ENCODE measurements at regions not wholly inside any gene's neighbourhood (a gene's known extent, or its start where the extent isn't known, plus 50 kb on each side); places are given as distances from the start of the nearest gene placed in this dataset.

DNA sequence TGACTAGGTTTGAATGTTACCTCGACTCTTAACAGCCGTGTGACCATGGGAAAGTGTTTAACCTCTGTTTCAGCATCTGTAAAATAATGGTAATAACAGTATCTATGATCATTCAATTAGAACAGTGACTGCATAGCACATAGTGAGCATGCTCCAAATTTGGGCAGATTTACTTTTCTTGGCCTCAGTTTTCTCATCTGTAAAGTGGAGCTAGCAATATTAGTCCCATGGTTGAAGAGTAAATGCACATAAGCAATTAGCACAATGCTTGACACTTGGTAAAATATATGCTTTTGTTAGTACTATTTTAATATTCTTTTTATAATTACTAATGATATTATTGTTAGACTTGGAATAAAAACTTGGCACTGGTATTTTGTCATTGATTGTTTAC lies 66.4 kb upstream of the TANC1 start:
- Histone ChIP-seq H3K4me3 (ENCODE audit: low read depth, low read length) (no peak overlapping the region), H3K9me3 (ENCODE audit: control insufficient read depth, insufficient read depth, low read length) (no peaks in the 10 kb centered on the region), H3K27me3 (ENCODE audit: control insufficient read depth, insufficient read depth, low read length) (no peaks in the 10 kb centered on the region), H3K27ac (ENCODE audit: low read depth, low read length) (no peak overlapping the region)
- ChIA-PET POLR2A (no interaction called here), CTCF (interaction anchor here (0.7 to 7.2 kb wide), 8 partner anchors 11 to 1632 kb away, joined by 3 to 94 read pairs (median 4); no protein-coding TSS in a partner anchor)
- TF ChIP-seq, protein P1, sequence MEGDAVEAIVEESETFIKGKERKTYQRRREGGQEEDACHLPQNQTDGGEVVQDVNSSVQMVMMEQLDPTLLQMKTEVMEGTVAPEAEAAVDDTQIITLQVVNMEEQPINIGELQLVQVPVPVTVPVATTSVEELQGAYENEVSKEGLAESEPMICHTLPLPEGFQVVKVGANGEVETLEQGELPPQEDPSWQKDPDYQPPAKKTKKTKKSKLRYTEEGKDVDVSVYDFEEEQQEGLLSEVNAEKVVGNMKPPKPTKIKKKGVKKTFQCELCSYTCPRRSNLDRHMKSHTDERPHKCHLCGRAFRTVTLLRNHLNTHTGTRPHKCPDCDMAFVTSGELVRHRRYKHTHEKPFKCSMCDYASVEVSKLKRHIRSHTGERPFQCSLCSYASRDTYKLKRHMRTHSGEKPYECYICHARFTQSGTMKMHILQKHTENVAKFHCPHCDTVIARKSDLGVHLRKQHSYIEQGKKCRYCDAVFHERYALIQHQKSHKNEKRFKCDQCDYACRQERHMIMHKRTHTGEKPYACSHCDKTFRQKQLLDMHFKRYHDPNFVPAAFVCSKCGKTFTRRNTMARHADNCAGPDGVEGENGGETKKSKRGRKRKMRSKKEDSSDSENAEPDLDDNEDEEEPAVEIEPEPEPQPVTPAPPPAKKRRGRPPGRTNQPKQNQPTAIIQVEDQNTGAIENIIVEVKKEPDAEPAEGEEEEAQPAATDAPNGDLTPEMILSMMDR (IDR thresholded peaks at IDR 0.05; ENCODE audit: low read depth, low read length) = no peak
- no peak for DNase-seq (ENCODE audit: low read depth, low spot score)

DNA sequence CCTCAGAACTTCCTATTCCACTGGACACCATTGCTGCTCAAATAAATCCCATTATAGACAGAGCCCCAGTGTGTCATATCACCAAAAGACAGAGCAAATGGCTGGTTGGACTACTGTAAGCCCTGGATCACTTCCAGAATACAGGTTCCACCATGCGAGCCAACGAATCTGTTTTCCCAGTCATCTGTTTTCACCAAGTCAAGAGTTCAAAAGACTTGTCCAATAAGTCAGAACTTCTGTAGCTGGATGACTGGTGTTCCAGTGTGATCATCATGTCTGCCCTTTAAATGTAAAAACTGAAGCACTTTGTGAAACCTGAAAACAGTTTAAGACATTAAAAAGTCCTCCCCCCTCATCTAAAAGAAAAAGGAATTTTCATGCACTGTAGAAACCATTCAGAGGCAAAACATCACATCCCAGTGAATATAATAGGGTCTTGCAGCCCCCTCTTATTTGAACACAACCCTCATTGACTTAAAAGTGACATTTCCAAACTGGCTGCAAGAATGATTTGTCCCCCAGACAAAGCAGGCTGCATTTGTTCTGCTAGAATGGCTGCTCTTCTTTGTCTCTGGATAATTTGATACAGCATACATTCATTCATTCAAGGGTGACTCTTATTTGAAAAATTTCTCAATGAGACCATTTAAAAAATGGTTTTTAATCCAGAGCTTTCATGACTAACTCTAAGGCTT lies 64.6 kb upstream of the TANC1 start:
- Histone ChIP-seq H3K4me3 (ENCODE audit: low read depth, low read length) (no peak overlapping the region), H3K9me3 (ENCODE audit: control insufficient read depth, insufficient read depth, low read length) (no peaks in the 10 kb centered on the region), H3K27me3 (ENCODE audit: control insufficient read depth, insufficient read depth, low read length) (no peaks in the 10 kb centered on the region), H3K27ac (ENCODE audit: low read depth, low read length) (no peak overlapping the region)
- ChIA-PET CTCF (interaction anchor here (1.6 to 7.2 kb wide), 2 partner anchors 213 to 215 kb away, joined by 6 to 94 read pairs; no protein-coding TSS in a partner anchor), POLR2A (interaction anchor here (0.9 kb wide), 1 partner anchor 63 kb away, joined by 3 read pairs; no protein-coding TSS in a partner anchor)
- no peak for DNase-seq (ENCODE audit: low read depth, low spot score)
- TF ChIP-seq, protein P1 (IDR thresholded peaks at IDR 0.05; ENCODE audit: low read depth, low read length) = no peak

DNA sequence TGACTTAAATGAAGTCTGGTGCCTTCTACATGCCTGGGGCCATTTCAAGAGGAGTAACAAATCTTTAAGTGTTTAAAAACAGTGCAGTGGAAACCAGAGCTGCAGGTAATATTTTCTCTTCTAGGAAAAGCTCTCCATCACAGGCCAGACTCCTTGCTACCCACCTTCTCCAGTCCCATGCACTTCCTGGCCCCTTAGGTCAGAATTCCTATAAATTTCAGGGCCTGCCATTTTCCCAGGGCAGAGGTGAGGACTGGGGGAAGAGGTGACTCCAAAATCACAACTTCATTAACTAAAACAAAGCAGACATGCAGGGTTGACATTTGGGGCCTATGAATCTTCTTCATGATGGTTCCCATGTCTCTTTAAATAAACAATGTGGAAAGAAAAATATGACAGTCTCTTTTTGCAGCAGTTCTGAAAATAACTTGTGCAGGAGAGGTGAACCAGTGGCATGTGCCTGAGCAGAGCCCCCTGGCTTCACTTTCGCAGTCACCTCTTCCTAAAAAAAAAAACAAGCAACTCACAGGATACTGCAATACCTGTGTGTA lies 63.7 kb upstream of the TANC1 start:
- Histone ChIP-seq H3K27me3 (ENCODE audit: control insufficient read depth, insufficient read depth, low read length) (no peaks in the 10 kb centered on the region), H3K9me3 (ENCODE audit: control insufficient read depth, insufficient read depth, low read length) (no peaks in the 10 kb centered on the region), H3K27ac (ENCODE audit: low read depth, low read length) (no peak overlapping the region), H3K4me3 (ENCODE audit: low read depth, low read length) (no peak overlapping the region)
- no peak for DNase-seq (ENCODE audit: low read depth, low spot score)
- ChIA-PET CTCF (interaction anchor here (7.2 kb wide), 1 partner anchor 214 kb away, joined by 94 read pairs; no protein-coding TSS in a partner anchor), POLR2A (no interaction called here)
- TF ChIP-seq, protein P1 (IDR thresholded peaks at IDR 0.05; ENCODE audit: low read depth, low read length) = no peak

DNA sequence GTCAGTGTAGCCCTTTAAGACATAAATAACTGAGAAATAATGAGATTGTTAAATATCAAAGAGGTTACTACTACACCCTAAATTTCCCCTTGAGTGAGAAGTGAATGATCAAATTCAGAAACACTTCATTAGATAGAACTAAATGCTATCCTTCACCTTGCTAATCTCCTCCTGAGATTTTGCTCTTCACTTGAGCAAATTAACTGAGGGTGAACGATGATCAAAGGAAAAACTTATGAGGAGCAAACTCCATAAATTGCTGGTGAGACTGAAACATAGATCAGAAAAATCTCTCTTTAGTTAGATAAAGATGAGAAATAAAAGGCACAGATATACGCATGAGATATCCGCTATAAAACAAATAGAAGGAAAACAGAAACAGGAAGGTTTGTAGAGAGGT lies 63.1 kb upstream of the TANC1 start:
- no peak overlapping the region for H3K27ac ChIP-seq (ENCODE audit: low read depth, low read length)
- no peak for DNase-seq (ENCODE audit: low read depth, low spot score)
- no peaks in the 10 kb centered on the region for H3K27me3 ChIP-seq (ENCODE audit: control insufficient read depth, insufficient read depth, low read length)
- ChIA-PET POLR2A (no interaction called here), CTCF (no interaction called here)
- H3K9me3 ChIP-seq (ENCODE audit: control insufficient read depth, insufficient read depth, low read length) = no peaks in the 10 kb centered on the region
- TF ChIP-seq, protein P1 (IDR thresholded peaks at IDR 0.05; ENCODE audit: low read depth, low read length) = no peak
- no peak overlapping the region for H3K4me3 ChIP-seq (ENCODE audit: low read depth, low read length)

DNA sequence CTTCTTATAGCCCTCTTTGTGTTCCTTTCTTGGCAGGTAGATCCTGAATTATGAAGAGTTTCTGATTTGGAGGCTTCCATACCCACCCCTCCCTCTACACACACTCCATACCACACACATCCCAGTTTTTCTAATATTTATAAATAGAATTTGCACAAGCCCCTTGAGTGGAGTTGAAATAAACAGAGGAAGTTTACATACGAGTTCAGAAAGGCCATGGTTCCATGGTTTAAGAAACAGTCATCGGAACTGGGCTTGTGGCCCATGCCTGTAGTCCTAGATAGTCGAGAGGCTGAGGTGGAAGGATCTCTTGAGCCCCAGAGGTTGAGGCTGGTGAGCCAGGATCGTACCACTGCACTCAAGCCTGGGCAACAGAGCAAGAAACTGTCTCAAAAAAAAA lies 62.7 kb upstream of the TANC1 start:
- Histone ChIP-seq H3K27me3 (ENCODE audit: control insufficient read depth, insufficient read depth, low read length) (no peaks in the 10 kb centered on the region), H3K27ac (ENCODE audit: low read depth, low read length) (no peak overlapping the region), H3K9me3 (ENCODE audit: control insufficient read depth, insufficient read depth, low read length) (no peaks in the 10 kb centered on the region), H3K4me3 (ENCODE audit: low read depth, low read length) (no peak overlapping the region)
- TF ChIP-seq, protein P1 (IDR thresholded peaks at IDR 0.05; ENCODE audit: low read depth, low read length) = no peak
- ChIA-PET CTCF (interaction anchor here (1.6 kb wide), 1 partner anchor 213 kb away, joined by 4 read pairs; no protein-coding TSS in a partner anchor), POLR2A (no interaction called here)
- no peak for DNase-seq (ENCODE audit: low read depth, low spot score)
